Iris pigment epithelial cell (primary cell): ENCODE measurements at regions not wholly inside any gene's neighbourhood (a gene's known extent, or its start where the extent isn't known, plus 50 kb on each side); places are given as distances from the start of the nearest gene placed in this dataset.
"Not testable (repeated sequence)": the region's sequence is repeated elsewhere in the genome, so short reads cannot be mapped to it uniquely, and the experiment has no call there.

Source experiments
- DNase-seq: peaks from one replicate; pipeline ENCODE4 v3.0.0-alpha.2; 2011; ENCODE audit warnings: low read depth

DNA sequence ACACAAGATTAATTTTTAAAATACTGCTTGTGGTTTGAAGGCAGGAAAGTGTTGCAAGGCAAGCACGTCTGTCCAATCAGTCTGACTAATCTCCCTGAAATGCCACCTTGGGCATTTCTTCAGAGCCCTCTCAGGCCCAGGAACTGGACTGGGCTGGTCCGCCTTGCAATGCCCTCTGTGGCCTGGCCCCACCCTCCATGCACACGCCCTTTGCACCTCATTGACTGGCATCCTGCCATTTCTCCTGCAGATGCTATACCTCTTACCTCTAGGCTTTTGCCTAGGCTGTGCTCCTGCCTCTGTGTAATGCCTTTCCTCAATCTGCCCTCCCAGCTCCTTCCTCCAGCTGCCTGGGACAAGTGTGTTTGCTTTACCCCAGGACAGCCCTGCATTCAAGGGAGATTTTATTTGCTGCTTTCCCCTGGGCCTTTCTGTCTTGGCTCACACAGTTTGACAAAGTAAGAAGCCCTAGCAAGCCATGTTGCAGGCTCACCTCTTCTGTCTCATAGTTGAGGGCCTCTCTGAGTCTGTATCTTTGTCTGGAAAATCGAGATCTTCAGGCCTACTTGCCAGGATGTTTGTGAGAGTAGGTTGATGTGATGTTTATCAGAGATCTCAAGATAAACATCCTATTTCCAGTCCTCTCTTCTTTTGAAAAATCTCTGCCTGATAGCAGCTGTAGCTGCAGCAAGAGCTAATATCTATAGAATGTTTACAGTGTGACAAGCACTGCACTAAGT, 149.2 kb upstream of the JUN start:
- DNase-seq = peak; percentile 93

DNA sequence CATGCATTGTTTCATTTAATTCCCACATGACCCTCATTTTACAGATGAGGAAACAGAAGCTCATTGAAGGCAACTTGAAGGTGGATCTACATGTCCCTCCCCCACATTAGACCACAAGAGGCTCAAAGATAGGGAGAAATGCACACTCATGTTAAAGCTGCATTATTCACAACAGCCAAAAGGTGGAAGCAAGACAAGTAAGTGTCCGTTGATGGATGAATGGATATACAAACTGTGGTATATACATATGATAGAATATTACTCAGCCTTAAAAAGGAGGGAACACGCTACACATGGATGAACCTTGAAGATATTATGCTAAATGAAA, 149.7 kb upstream of the JUN start:
- peak; percentile 6 for DNase-seq

DNA sequence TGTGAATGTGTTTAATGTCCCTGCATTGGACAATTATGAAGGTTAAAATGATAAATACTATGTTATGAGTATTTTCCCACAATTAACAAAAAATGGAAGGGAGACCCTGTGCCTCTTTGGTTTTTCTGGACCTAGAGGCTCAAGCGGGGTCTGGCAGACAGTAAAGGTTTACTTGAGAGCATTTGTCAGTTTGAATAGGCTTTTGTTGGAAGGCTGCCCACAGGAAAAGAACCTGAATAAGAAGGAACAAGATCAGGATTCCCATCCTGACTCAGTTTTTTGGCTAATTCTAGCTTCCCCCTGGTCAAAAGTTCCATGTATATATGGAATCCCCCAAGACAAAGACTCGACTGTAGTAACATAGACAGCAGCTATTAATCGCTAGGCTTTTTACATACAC, 150.9 kb upstream of the JUN start:
- DNase-seq = no peak

DNA sequence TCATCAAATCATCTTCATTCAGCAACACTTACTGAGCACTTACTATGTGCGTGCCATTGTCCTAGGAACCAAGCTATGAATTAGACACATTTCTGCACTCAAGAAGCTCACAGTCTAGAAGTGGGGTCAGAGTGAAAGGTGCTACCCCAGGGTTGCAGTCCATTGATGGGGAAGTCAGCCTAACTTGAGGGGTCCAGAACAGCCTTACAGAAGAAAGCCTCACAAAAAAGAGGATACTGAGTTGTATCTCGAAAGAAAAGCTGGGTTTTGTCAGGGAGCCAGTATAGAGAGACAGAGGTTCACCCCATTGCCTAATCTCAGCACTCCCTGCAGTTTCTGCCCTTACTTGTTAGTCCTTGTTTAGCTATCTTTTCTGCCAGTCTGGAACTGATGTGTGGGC, 153.1 kb upstream of the JUN start:
- DNase-seq = no peak

DNA sequence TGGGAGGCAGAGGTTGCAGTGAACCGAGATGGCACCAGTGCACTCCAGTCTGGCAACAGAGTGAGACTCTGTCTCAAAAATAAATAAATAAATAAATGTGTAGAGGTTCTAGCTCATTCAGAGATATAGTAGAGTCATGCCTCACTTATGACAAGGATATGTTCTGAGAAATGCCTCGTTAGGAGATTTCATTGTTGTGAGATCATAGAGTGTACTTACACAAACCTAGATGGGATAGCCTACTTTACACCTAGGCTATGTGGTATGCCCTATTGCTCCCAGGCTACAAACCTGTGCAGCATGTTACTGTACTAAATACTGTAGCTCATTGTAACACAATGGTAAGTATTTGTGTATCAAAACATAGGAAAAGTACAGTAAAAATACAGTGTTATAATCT, 155.3 kb upstream of the JUN start:
- DNase-seq = no peak

DNA sequence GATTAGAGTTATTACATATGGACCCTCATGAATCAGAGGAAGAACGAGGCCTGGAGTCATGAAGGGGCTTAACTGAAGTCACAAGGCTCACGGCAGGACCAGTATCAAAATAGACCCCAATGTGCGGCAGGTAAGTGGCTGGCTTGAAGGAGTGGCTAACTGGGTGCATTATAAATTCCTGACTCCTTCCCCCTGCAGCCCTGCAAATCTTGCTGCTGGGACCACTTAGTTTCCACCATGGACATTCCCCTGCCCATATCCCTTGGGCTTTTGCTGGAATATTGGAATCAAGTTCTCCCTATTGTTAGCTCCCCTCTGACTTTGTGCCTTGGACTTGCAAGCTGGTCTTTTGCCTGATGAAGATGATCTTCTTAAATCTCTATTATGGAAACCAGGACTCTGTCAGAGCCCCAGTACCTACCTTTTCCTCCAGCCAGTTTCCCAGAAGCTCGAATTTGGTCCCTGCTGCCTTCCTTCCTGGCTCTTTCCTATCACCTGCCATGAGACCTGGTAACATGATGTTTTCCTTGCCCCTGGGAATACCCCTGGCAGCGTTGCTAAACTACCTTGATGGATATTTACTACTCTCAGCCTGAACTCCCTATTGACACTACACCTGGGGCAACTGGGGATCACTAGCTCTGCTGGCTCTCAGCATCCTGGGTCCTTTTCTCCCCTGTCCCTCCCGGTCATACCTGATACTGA, 156.0 kb upstream of the JUN start:
- no peak for DNase-seq

DNA sequence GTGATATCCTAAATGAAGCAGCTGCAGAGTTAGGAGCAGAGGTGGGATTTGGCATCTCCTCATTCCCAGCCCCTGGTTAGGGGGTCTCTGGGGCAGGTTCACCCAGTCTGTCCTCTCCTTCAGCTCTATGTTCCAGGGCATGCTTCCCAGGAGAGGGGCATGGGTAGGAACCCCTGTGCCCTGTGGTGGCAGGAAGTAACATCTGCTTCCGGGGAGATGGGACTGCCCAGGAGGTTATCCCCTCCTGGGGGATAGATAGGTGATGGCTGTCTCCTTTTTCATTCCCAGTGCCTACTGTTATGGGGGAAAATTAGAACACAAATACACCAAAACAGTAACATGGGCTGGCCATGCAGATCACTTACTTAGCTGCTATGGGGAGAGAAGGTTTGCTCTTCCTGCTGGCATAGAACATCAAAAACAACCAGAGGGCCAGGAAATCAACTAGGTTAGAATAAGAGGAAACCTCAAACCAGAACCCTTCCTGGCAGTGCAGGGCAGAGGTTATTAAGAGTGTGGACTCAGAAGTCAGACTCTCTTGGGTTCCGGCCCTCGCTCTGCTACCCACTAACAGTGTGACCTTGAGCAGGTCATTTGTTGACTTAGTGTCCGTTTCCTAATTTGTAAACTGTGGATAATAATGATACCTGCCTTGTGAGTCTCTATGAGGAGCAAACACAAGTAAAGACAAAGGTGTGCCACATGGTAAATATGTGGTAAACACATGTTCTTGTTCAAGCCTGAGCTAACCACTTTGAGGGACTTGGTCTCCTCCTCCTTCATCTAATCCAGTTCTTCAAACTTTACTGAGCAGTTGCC, 157.8 kb upstream of the JUN start:
- no peak for DNase-seq

DNA sequence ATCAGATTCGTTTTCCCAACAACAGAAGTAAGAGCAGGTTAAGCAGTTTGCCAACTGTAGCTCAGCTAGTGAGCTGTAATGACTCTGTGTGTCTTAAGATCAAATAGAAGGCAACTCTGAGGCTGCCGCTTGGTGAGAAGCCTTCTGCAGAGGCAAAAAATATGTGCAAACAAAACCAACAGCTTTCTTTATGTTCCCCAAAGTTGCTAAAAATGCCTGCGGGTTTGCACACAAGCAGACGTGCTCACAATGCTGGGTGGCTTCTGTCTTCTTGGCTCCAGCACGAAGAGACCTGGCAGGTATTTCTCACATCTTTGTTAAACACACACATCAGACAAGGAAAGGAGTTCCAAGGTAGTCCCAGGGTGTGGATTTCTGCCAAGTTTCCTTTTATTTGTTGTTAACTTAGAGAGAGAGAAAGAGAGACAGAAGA, 158.9 kb upstream of the JUN start:
- no peak for DNase-seq

DNA sequence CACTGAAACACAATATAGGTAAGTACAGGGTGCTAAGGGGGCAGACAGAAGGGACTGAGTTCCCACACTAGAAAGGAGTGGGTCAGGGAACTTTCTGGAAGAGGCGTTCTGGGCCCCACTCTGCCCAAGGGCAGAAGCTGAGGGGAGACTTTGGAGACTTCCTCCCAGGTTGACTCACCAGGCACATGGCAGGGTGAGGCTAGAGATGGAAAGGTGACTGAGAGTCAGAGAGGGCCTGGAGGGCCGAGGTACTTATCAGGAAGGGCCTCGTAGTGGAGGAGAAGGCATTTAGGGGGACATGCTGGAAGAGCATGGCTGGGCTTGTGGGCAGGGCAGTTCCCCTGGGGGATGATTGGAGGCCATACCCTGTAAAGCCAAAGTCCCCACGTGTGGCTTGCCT, 159.9 kb upstream of the JUN start:
- no peak for DNase-seq

DNA sequence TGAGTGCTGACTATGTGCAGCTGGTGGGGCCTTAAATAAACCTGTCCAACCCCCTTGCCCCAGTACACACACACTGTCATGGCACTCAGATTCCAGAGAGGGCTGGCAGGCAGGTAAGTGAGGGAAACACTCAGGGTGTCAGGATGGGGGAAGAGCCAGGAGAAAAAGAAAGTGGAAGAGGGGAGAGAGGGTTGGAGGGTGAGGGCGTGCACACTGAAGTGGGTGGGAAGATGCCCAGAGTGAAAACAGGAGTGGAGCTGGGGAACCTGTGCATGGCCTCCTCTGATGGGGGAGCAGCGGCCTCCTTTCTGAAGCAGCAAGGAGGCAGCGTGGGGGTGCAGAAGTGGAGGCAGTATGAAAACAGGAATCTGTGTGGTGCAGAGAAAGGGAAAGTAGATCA, 160.6 kb upstream of the JUN start:
- no peak for DNase-seq

DNA sequence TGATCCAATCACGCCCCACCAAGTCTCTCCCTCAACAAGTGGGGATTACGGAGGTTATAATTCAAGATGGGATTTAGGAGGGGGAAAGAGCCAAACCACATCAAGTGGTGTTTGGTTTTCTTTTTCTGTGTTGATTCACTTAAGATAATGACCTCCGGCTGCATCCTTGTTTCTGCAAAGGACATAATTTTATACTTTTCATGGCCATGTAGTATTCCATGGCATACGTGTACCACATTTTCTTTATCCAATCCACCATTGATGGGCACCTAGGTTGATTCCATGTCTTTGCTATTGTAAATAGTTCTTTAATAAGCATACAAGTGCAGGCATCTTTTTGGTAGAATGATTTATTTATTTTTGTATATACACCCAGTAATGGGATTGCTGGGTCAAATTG, 162.5 kb upstream of the JUN start:
- DNase-seq = no peak

DNA sequence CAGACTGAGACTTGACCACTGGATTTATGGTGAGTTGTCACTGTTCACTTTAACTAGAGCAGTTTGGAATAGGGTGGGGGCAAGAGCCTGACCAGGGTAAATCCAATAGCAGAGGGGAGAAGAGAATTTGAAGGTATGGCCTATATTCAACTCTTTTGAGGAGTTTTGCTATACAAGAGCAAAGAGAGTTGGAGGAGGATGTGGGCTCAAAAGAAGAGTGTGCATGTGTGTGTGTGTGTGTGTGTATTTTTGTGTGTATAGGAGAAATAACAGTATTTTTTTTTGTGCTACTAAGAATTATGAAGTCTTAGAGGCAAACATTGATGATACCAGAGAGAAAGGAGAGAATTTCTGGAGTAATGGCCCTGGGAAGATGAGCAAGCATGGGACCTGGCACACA, 164.8 kb upstream of the JUN start:
- no peak for DNase-seq

DNA sequence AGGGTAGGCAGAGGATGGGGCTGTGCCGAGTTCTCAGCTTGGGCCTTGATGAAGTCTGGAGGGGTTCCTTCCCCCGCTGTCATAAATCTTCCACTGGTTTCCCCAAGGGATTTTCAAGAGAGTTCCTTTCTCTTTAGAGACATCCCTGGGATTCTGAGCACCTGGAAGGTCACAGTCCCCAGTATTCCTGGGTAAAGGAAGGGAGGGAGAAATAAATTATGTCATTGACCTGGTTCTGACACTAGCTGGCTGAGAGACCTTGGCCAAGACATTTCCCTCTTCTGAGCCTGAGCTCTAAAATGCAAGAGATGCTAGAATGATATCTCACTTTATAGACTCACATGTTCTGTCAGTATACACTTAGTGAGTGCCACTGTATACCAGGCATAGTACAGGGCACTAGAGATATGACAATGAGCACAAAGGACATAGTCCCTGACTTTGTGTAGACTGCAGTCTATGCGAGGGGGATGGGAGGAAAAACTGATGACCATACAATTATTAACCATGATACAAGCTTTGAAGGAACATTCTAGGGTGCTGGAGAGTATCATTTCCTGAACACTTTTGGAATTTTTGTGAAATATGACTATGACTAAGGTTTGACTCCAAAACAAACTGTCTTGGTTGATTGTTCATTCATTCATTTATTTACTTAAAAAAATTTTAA, 165.8 kb upstream of the JUN start:
- DNase-seq = no peak

DNA sequence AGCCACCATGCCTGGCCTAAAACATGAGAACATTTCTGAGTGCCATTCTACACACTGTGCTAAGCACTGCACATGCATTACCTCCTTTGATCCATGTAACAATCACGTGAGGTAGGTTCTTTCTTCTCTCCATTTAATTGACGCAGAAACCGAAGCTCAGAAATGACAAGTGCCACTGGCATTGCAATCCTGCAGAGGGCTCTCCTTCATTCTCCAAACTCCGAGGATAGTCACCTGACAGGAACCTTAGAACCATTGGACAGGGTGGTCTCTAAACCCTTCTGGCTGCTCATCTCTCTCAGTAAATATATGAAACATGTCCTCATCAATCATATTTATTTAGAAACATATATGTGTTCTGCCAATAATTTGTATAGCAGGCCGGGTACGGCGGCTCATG, 167.1 kb upstream of the JUN start:
- no peak for DNase-seq

DNA sequence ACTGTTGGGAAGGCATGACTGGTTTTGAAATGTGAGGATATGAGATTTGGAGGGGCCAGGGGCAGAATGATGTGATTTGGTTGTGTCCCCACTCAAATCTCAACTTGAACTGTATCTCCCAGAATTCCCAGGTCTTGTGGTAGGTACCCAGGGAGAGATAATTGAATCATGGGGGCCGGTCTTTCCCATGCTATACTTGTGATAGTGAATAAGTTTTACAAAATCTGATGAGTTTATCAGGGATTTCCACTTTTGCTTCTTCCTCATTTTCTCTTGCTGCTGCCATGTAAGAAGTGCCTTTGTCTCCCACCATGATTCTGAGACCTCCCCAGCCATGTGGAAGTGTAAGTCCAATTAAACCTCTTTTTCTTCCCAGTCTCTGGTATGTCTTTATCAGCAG, 170.1 kb upstream of the JUN start:
- not testable (repeated sequence) for DNase-seq

DNA sequence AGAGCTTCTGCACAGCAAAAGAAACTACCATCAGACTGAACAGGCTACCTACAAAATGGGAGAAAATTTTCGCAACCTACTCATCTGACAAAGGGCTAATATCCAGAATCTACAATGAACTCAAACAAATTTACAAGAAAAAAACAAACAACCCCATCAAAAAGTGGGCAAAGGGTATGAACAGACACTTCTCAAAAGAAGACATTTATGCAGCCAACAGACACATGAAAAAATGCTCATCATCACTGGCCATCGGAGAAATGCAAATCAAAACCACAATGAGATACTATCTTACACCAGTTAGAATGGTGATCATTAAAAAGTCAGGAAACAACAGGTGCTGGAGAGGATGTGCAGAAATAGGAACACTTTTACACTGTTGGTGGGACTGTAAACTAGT, 179.4 kb upstream of the JUN start:
- DNase-seq = not testable (repeated sequence)

DNA sequence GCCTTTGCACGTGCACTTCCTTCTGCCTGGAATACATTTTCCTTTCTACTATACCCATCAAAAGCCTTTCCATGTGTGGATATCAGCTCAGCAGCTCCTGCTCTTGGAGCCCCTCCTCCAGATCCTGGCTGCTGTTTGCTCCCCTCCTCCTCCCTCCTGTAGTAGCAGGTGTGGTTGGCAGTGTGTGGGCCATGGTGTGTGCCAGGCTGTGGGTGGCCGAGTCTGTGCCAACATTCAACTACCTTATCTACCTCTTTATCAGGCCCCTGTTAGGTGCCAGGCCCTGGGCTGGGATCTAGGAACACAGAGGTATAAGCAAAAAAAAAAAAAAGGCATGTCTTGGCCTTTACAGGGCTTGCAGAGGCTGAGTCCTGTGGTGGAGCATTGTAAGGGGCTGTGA, 180.6 kb upstream of the JUN start:
- no peak for DNase-seq

DNA sequence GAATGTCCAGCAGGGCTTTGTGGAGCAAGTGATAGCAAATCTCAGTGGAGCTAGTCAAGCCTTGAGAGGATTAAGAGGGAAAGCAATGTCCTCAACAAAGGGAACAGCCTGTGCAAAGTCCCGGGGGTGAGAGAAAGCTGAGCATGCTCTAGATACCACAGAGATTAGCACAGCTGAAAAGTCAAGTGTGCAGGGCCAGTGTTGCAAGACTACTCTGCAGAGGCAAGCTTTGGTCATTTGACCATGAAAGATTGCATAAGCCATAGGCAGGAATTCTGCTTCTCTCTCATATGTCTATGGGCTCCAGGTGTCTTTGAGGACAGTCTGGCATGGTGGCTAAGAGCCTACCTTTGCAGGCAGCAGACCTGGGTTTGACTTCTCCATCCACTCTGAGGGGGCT, 181.0 kb upstream of the JUN start:
- peak; percentile 91 for DNase-seq

DNA sequence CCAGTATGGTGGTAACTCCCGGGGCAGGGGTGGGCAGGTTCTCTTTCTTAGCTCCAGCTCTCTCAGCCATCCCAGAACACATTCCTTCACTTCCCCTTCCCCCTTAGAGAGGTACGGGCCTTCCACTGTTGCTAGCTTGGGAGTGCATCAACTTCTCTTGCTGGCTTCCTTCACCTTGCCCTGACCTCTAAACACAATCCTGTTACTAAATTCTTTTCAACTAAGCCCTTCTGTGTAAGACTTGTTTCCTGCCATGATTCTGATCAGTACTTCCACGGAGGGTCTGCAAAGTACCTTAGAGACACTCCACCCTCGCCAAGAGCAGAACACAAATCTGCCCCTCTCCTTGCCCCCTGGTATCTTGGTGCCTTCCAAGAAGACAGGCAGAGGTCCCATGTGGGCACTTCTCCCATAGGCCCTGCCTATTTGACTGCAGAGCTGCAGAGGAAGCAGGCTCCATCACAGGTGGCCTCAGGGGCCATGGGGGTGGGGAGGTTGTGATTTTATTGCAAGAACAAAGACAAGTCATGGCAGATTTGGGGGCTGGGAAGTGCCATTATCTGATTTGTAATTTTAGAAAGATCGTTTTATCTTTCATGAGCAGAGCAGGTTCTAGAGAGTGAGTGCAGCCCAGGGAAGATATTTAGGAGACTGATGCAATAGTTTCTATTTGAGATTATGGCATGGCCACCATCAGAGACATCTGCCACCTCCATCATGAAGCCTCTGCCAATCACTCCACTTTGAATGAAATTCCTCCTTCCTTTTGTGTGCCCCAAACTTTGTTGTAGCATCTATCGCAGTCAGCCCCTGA, 182.5 kb upstream of the JUN start:
- peak; percentile 8 for DNase-seq

DNA sequence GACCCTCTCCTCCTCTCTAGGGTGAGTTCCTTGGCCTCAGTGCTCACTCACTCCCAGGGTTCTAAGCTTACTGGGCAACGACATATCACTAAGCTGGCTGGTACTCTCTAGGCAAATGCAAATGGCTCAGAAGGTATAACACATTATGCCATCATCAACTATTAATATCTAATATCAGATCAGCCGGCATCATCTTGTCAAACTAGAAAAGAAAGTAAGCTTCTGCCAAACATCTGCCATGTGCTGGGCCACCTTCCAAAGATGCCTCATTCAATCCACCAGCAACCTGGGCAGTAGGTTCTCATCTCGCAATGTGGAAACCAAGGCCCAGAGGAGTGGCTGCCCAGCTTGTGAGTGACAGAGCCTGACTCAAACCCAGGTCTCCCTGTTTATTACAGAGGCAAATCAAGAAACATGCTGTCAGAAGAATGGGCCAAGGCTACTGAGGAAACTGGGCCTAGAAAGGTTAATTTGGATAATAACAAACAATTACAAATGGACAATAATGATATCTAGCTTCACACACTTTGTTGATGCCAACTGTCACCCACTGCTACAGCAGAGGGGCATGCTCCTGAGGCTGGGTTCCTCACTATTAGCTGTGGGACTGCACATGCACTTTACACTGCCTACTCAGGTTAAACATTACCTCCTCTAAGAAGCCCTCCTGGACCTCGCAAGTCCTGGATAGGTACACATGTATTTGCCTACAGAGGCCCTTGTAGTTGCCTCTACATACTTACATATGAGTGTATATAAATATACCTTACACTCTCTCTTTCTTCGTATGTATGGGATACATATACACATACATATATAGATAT, 183.3 kb upstream of the JUN start:
- DNase-seq = no peak
